DND-41 (cell line): ENCODE measurements at regions not wholly inside any gene's neighbourhood (a gene's known extent, or its start where the extent isn't known, plus 50 kb on each side); places are given as distances from the start of the nearest gene placed in this dataset.

ENCODE experiments used
- ATAC-seq: fragments of 200-7000 bp; cut with Tn5 transposase; 3 replicates; pipeline ENCODE4 v1.9.1; 2021; ENCODE audit warnings: low read depth; ENCODE audit not compliant: insufficient read depth
- DNase-seq: peaks from one replicate; pipeline ENCODE4 v3.0.0-alpha.2; 2020
- H2AFZ ChIP-seq: 2 replicates; pipeline ENCODE4 v1.6.0; 2012; ENCODE audit warnings: low read depth, low read length
- H3K27ac ChIP-seq: 2 replicates; pipeline ENCODE4 v1.5.1; 2012; ENCODE audit warnings: low read length, inconsistent platforms
- H3K27me3 ChIP-seq: fragments of 200-600 bp; sonication (generic); 2 replicates; pipeline ENCODE4 v1.6.0; 2012; ENCODE audit warnings: low read length, mild to moderate bottlenecking, inconsistent platforms; ENCODE audit not compliant: insufficient read depth, poor library complexity
- H3K36me3 ChIP-seq: 2 replicates; pipeline ENCODE4 v1.5.1; 2012; ENCODE audit warnings: low read length, inconsistent platforms; ENCODE audit not compliant: insufficient read depth
- H3K4me1 ChIP-seq: 2 replicates; pipeline ENCODE4 v1.5.1; 2012; ENCODE audit warnings: mild to moderate bottlenecking, low read length; ENCODE audit not compliant: insufficient read depth
- H3K4me2 ChIP-seq: 2 replicates; pipeline ENCODE4 v1.6.0; 2012; ENCODE audit warnings: mild to moderate bottlenecking, moderate library complexity, low read length, inconsistent platforms; ENCODE audit not compliant: insufficient read depth
- H3K4me3 ChIP-seq, 2 experiments: fragments of 200-600 bp in 1 of 2; shearing (Covaris generic) in 1 of 2; 2 replicates each; pipeline ENCODE4 v1.5.1; 2012 to 2016; ENCODE audit warnings: inconsistent platforms in 2 of 2, low read length in 2 of 2, mild to moderate bottlenecking in 2 of 2, low read depth in 1 of 2, moderate library complexity in 1 of 2
- H3K79me2 ChIP-seq: 2 replicates; pipeline ENCODE4 v1.6.0; 2012; ENCODE audit warnings: low read length, inconsistent platforms; ENCODE audit not compliant: insufficient read depth
- H3K9ac ChIP-seq: 2 replicates; pipeline ENCODE4 v1.6.0; 2012; ENCODE audit warnings: low read depth, mild to moderate bottlenecking, inconsistent platforms, low read length, moderate library complexity
- H3K9me3 ChIP-seq: 2 replicates; pipeline ENCODE4 v1.5.1; 2012; ENCODE audit warnings: low read length, moderate library complexity, mild to moderate bottlenecking, inconsistent platforms; ENCODE audit not compliant: insufficient read depth, severe bottlenecking
- H4K20me1 ChIP-seq: 2 replicates; pipeline ENCODE4 v1.6.0; 2012; ENCODE audit warnings: low read length; ENCODE audit not compliant: insufficient read depth
- EZH2 ChIP-seq: IDR thresholded peaks from 3 replicates; pipeline ENCODE4 v1.6.1; 2012; ENCODE audit warnings: borderline replicate concordance, low read depth, mild to moderate bottlenecking, moderate library complexity, low read length, inconsistent platforms; ENCODE audit not compliant: severe bottlenecking
- TF ChIP-seq, protein P1 (sequence below): IDR thresholded peaks from 2 replicates; pipeline ENCODE4 v1.5.1; 2012; ENCODE audit warnings: borderline replicate concordance, low read length, moderate library complexity, mild to moderate bottlenecking; ENCODE audit not compliant: poor library complexity, severe bottlenecking; ENCODE audit errors: extremely low read depth

DNA sequence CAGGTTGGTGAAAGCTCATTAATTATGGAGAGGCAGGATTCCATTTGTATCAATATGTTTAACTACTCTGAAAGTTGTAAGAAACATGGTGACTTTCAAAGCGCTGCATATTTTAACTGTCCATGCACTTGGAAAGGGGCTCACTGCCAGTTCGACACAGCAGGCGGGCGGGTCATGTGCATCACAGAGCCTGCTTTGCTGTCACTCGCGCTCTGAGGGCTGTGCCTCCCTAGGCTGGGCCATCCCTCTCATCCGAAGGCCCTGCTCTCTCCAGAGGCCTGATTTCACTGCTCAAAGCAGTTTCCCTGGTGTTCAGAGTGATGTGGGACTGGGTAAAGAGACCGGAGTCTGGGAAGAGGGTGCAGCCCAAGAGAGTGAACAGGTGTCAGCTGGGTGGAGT lies 422.0 kb upstream of the MON1B start:
- H3K4me2 ChIP-seq = no peak overlapping the region
- H3K9me3 ChIP-seq = no peaks in the 10 kb centered on the region
- H4K20me1 ChIP-seq = no peaks in the 10 kb centered on the region
- H3K27ac ChIP-seq = no peak overlapping the region
- ATAC-seq = no peak
- H3K4me1 ChIP-seq = no peaks in the 10 kb centered on the region
- H3K27me3 ChIP-seq = no peaks in the 10 kb centered on the region
- H3K36me3 ChIP-seq = no peaks in the 10 kb centered on the region
- H3K4me3 ChIP-seq = no peak overlapping the region
- TF ChIP-seq EZH2 = no peak
- TF ChIP-seq, protein P1, sequence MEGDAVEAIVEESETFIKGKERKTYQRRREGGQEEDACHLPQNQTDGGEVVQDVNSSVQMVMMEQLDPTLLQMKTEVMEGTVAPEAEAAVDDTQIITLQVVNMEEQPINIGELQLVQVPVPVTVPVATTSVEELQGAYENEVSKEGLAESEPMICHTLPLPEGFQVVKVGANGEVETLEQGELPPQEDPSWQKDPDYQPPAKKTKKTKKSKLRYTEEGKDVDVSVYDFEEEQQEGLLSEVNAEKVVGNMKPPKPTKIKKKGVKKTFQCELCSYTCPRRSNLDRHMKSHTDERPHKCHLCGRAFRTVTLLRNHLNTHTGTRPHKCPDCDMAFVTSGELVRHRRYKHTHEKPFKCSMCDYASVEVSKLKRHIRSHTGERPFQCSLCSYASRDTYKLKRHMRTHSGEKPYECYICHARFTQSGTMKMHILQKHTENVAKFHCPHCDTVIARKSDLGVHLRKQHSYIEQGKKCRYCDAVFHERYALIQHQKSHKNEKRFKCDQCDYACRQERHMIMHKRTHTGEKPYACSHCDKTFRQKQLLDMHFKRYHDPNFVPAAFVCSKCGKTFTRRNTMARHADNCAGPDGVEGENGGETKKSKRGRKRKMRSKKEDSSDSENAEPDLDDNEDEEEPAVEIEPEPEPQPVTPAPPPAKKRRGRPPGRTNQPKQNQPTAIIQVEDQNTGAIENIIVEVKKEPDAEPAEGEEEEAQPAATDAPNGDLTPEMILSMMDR = no peak
- no peak overlapping the region for H3K9ac ChIP-seq
- no peak overlapping the region for H2AFZ ChIP-seq
- no peak for DNase-seq
- no peaks in the 10 kb centered on the region for H3K79me2 ChIP-seq

DNA sequence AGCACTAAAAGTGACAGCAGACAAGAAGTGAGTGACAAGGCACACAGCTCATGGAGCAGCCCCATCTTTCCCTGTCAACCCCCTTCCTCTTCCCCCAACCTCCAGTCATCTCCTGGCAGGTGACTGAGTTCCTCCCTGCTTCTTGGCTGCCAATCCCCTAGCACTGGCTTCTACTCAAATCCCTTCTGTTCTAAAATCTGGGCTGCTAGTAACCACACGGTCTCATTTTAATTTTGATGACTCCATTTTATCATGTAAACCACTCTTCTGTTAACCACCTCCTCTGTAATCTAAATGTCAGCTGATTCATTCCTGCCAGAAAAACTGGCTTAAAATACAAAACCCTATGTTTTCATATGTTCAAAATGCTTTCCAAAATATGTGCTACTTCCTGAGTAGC lies 419.8 kb upstream of the MON1B start:
- DNase-seq (no peak), ATAC-seq (no peak)
- no peaks in the 10 kb centered on the region for H4K20me1 ChIP-seq
- H3K4me3 ChIP-seq = no peak overlapping the region
- H3K4me2 ChIP-seq = no peak overlapping the region
- no peaks in the 10 kb centered on the region for H3K36me3 ChIP-seq
- no peak overlapping the region for H3K27ac ChIP-seq
- no peak overlapping the region for H3K9ac ChIP-seq
- no peaks in the 10 kb centered on the region for H3K9me3 ChIP-seq
- TF ChIP-seq, protein P1 = no peak
- no peak for TF ChIP-seq EZH2
- H3K27me3 ChIP-seq = no peaks in the 10 kb centered on the region
- H2AFZ ChIP-seq = no peak overlapping the region
- H3K79me2 ChIP-seq = no peaks in the 10 kb centered on the region
- no peaks in the 10 kb centered on the region for H3K4me1 ChIP-seq

DNA sequence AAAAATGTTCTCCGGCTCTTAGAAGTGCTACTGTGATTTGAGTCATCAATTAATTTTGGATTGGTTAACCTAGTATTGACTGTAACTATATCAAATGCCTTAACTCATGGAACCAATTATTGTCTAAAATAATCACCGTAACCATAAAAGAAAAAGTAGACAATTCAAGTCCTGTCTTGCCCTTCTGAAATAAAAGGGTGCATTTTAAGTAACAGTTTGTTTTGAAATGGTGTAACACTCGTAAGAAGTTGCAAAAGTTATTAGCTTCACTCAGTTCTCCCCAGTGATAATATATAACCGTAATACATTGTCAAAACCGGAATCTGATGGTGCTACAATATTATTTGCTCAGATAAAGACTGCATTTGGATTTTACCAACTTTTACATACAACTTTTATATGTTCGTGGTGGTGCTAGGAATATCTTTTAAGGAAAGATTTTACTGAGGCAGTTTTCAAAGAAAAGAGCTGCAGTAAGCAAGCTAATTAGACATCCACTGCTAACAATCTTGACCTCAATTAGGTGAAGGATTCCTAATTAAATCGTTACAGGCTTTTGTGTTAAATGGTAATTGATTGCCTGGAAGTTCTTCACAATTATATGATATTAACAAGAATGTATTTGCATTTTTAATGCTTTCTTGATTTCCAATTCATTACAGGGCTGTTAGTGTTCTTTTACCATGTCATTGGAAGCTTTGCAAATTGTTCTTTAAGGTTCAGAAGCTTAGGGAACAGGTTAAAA lies 413.1 kb upstream of the MON1B start:
- H3K79me2 ChIP-seq = no peaks in the 10 kb centered on the region
- no peaks in the 10 kb centered on the region for H3K4me1 ChIP-seq
- DNase-seq (no peak), ATAC-seq (no peak)
- no peaks in the 10 kb centered on the region for H3K36me3 ChIP-seq
- TF ChIP-seq, protein P1 = no peak
- no peak for TF ChIP-seq EZH2
- H3K9ac ChIP-seq = no peak overlapping the region
- no peak overlapping the region for H3K27ac ChIP-seq
- H4K20me1 ChIP-seq = no peaks in the 10 kb centered on the region
- no peaks in the 10 kb centered on the region for H3K9me3 ChIP-seq
- H3K27me3 ChIP-seq = no peaks in the 10 kb centered on the region
- no peak overlapping the region for H3K4me2 ChIP-seq
- no peak overlapping the region for H2AFZ ChIP-seq
- H3K4me3 ChIP-seq = no peak overlapping the region
